ENCODE measurements at regions not wholly inside any gene's neighbourhood (a gene's known extent, or its start where the extent isn't known, plus 50 kb on each side); places are given as distances from the start of the nearest gene placed in this dataset.

DNA sequence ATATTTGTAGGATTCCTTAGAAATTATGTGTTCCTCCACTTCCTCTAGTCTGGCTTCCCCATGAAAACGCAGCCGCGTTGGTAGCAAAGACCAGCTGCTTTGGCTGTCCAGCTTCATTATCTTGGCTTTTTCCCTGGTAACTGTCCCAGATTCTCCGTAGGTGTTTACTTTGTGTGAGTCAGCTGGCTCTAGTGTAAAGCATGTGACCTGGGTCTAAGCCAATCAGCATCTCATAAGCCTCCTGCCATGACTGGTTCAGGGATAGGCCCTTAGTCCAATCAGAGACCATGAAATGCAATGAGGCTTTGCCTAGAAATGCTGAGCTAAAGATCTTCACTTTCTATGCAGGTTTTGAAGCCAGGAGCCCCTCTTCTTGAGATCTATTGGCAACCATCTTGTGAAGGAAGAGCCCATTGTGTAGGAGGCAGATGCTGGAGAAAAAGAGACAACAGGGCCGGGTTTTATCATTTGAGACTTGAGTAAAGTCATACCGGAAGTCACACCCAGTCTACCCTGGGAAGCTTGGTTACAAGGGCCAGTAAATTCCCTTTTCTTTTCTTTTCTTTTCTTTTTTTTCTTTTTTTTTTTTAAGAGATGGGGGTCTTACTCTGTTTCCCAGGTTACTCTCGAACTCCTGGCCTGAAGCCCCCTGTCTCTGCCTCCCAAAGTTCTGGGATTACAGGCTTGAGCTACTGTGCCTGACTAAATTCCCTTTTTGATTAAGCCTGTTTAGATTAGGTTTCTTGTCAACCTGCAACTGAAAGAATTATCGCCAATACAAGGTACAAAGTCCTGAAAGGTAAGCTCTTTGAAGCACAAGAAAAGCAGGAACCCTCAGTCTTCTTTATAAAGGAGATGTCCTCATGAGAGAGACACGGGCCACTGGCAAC is 256.5 kb upstream of the RREB1 start (continued):
- TF ChIP-seq TEAD4 (IDR thresholded peaks at IDR 0.05; ENCODE audit: low read length) (no peak; the same call in 1 of the 2 replicates), TEAD4 (CRISPR knock-in tag; IDR thresholded peaks at IDR 0.05; ENCODE audit: borderline replicate concordance) (no peak), PTRF (tag; IDR thresholded peaks at IDR 0.05) (peak; percentile 70), ZNF212 (CRISPR knock-in tag; IDR thresholded peaks at IDR 0.05) (no peak), ETV6 (IDR thresholded peaks at IDR 0.05; ENCODE audit: borderline replicate concordance in 1 of 2, low read depth in 2 of 2, low read length in 1 of 2) (no peak), ETV6 (CRISPR knock-in tag; IDR thresholded peaks at IDR 0.05; ENCODE audit: borderline replicate concordance) (no peak), ZNF324 (CRISPR knock-in tag; IDR thresholded peaks at IDR 0.05) (no peak), RBM15 (IDR thresholded peaks at IDR 0.05; ENCODE audit: insufficient read depth, low read length) (no peak), SMARCA4 (IDR thresholded peaks at IDR 0.05) (no peak), ILF3 (IDR thresholded peaks at IDR 0.05; ENCODE audit: borderline replicate concordance) (no peak), FOXJ3 (CRISPR knock-in tag; IDR thresholded peaks at IDR 0.05) (no peak), RREB1 (CRISPR knock-in tag; IDR thresholded peaks at IDR 0.05) (no peak), HMG20B (CRISPR knock-in tag; IDR thresholded peaks at IDR 0.05) (no peak), RBM34 (IDR thresholded peaks at IDR 0.05; ENCODE audit: borderline replicate concordance, insufficient read depth, low read length) (no peak)
- TF ChIP-seq, protein P1, sequence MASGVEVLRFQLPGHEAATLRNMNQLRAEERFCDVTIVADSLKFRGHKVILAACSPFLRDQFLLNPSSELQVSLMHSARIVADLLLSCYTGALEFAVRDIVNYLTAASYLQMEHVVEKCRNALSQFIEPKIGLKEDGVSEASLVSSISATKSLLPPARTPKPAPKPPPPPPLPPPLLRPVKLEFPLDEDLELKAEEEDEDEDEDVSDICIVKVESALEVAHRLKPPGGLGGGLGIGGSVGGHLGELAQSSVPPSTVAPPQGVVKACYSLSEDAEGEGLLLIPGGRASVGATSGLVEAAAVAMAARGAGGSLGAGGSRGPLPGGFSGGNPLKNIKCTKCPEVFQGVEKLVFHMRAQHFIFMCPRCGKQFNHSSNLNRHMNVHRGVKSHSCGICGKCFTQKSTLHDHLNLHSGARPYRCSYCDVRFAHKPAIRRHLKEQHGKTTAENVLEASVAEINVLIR (CRISPR knock-in tag; IDR thresholded peaks at IDR 0.05) = no peak

All from K562 (cell line).